Middle frontal gyrus (tissue), 1 donor: ENCODE measurements at regions not wholly inside any gene's neighbourhood (a gene's known extent, or its start where the extent isn't known, plus 50 kb on each side); places are given as distances from the start of the nearest gene placed in this dataset.

Experiments used
- DNase-seq: peaks from one replicate; pipeline ENCODE4 v3.0.0-alpha.2; 2015; ENCODE audit warnings: low spot score; ENCODE audit errors: extremely low spot score

GRCh38 chr2:118569876-118570535 is 277.4 kb downstream of the EN1 start:
- no peak for DNase-seq

GRCh38 chr2:118568700-118569099 is 278.7 kb downstream of the EN1 start:
- no peak for DNase-seq

GRCh38 chr2:118565786-118566540 is 281.5 kb downstream of the EN1 start:
- no peak for DNase-seq

- no peak for DNase-seq
These were observed 282.1 kb downstream of the EN1 start for GRCh38 chr2:118565301-118565700.

- no peak for DNase-seq
These were observed 285.3 kb downstream of the EN1 start for GRCh38 chr2:118562144-118562543.

- no peak for DNase-seq
These were observed 288.6 kb downstream of the EN1 start for GRCh38 chr2:118558846-118559245.

- DNase-seq = no peak
These were observed 289.7 kb downstream of the EN1 start for GRCh38 chr2:118557791-118558190.

GRCh38 chr2:118557016-118557415 is 290.4 kb downstream of the EN1 start:
- no peak for DNase-seq

- no peak for DNase-seq
These were observed 292.8 kb downstream of the EN1 start for GRCh38 chr2:118554616-118555015.

- no peak for DNase-seq
These were observed 297.9 kb downstream of the EN1 start for GRCh38 chr2:118549503-118549902.

GRCh38 chr2:118548880-118549488 is 298.5 kb downstream of the EN1 start:
- DNase-seq = no peak

GRCh38 chr2:118539290-118539689 is 308.2 kb downstream of the EN1 start:
- DNase-seq = no peak

- DNase-seq = no peak
These were observed 311.1 kb downstream of the EN1 start for GRCh38 chr2:118536306-118536705.

GRCh38 chr2:118535818-118536212 is 311.6 kb downstream of the EN1 start:
- DNase-seq = no peak

- no peak for DNase-seq
These were observed 312.2 kb downstream of the EN1 start for GRCh38 chr2:118535171-118535817.

GRCh38 chr2:118530976-118531375 is 316.5 kb downstream of the EN1 start:
- DNase-seq = no peak

GRCh38 chr2:118529908-118530599 is 317.4 kb downstream of the EN1 start:
- no peak for DNase-seq

- no peak for DNase-seq
These were observed 319.9 kb downstream of the EN1 start for GRCh38 chr2:118527571-118527970.

- DNase-seq = no peak
These were observed 322.1 kb downstream of the EN1 start for GRCh38 chr2:118525346-118525745.

- no peak for DNase-seq
These were observed 322.5 kb downstream of the EN1 start for GRCh38 chr2:118524911-118525310.

GRCh38 chr2:118523761-118524160 is 323.7 kb downstream of the EN1 start:
- no peak for DNase-seq
